ENCODE measurements at regions not wholly inside any gene's neighbourhood (a gene's known extent, or its start where the extent isn't known, plus 50 kb on each side); places are given as distances from the start of the nearest gene placed in this dataset.

DNA sequence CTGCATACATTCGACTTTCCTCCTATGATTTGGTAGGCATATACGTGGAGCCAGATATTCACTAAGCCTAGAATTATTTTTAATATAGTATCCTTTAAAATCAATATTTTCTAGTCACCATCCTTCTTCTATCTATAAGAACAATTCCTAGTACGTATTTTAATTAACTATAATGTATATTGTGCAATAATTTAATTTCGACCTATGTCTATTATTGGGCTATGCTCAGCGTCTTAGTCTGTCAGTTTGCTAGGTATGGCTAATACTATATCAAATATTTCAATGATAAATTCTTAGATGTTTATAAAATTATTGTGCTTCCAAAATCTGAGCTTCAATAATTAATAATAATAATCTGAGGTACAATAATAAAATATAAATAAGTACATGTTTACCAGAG lies 705.3 kb downstream of the PRELID2 start:
- TF ChIP-seq, protein P1, sequence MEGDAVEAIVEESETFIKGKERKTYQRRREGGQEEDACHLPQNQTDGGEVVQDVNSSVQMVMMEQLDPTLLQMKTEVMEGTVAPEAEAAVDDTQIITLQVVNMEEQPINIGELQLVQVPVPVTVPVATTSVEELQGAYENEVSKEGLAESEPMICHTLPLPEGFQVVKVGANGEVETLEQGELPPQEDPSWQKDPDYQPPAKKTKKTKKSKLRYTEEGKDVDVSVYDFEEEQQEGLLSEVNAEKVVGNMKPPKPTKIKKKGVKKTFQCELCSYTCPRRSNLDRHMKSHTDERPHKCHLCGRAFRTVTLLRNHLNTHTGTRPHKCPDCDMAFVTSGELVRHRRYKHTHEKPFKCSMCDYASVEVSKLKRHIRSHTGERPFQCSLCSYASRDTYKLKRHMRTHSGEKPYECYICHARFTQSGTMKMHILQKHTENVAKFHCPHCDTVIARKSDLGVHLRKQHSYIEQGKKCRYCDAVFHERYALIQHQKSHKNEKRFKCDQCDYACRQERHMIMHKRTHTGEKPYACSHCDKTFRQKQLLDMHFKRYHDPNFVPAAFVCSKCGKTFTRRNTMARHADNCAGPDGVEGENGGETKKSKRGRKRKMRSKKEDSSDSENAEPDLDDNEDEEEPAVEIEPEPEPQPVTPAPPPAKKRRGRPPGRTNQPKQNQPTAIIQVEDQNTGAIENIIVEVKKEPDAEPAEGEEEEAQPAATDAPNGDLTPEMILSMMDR (IDR thresholded peaks at IDR 0.05), result no peak
- no peak for TF ChIP-seq ZFX (IDR thresholded peaks at IDR 0.05; ENCODE audit: borderline replicate concordance)

Data from 22Rv1 (cell line).